HepG2 (cell line): ENCODE measurements at regions not wholly inside any gene's neighbourhood (a gene's known extent, or its start where the extent isn't known, plus 50 kb on each side); places are given as distances from the start of the nearest gene placed in this dataset.

Experiments used
- BRCA1 ChIP-seq: sonication (generic); formaldehyde crosslinking; IDR thresholded peaks from 2 replicates; pipeline ENCODE4 v1.4.0; 2020; ENCODE audit warnings: missing genetic modification reagents
- CEBPG ChIP-seq: IDR thresholded peaks from 2 replicates; pipeline ENCODE4 v1.6.1; 2016
- HOXA3 ChIP-seq: sonication (generic); formaldehyde crosslinking; IDR thresholded peaks from 2 replicates; pipeline ENCODE4 v1.5.0; 2020; ENCODE audit warnings: missing genetic modification reagents
- IRF2 ChIP-seq: IDR thresholded peaks from 2 replicates; pipeline ENCODE4 v1.6.1; 2018; ENCODE audit warnings: missing genetic modification reagents, missing compliant biosample characterization
- JDP2 ChIP-seq: sonication (generic); formaldehyde crosslinking; IDR thresholded peaks from 2 replicates; pipeline ENCODE4 v1.8.1; 2022; ENCODE audit warnings: missing genetic modification reagents, borderline replicate concordance
- MIER3 ChIP-seq: IDR thresholded peaks from 2 replicates; pipeline ENCODE4 v1.6.1; 2016; ENCODE audit warnings: missing compliant biosample characterization, borderline replicate concordance
- MLXIP ChIP-seq: sonication (generic); formaldehyde crosslinking; IDR thresholded peaks from 2 replicates; pipeline ENCODE4 v1.9.0; 2021; ENCODE audit warnings: missing genetic modification reagents, borderline replicate concordance
- MTF1 ChIP-seq: sonication (generic); formaldehyde crosslinking; IDR thresholded peaks from 2 replicates; pipeline ENCODE4 v1.5.0; 2020; ENCODE audit warnings: missing genetic modification reagents
- NFYC ChIP-seq: IDR thresholded peaks from 2 replicates; pipeline ENCODE4 v1.6.1; 2016; ENCODE audit warnings: missing genetic modification reagents, missing compliant biosample characterization
- SIX4 ChIP-seq: sonication (generic); formaldehyde crosslinking; IDR thresholded peaks from 2 replicates; pipeline ENCODE4 v1.4.0; 2020; ENCODE audit warnings: missing genetic modification reagents
- SNAPC2 ChIP-seq: sonication (generic); formaldehyde crosslinking; IDR thresholded peaks from 2 replicates; pipeline ENCODE4 v1.8.1; 2022; ENCODE audit warnings: mild to moderate bottlenecking, missing genetic modification reagents
- XBP1 ChIP-seq: sonication (generic); formaldehyde crosslinking; IDR thresholded peaks from 2 replicates; pipeline ENCODE4 v1.5.0; 2020; ENCODE audit warnings: missing genetic modification reagents
- ZBTB1 ChIP-seq: sonication (generic); formaldehyde crosslinking; IDR thresholded peaks from 2 replicates; pipeline ENCODE4 v1.4.0; 2020; ENCODE audit warnings: missing genetic modification reagents, borderline replicate concordance
- ZBTB39 ChIP-seq: sonication (generic); formaldehyde crosslinking; IDR thresholded peaks from 2 replicates; pipeline ENCODE4 v1.5.0; 2020; ENCODE audit warnings: missing genetic modification reagents
- ZBTB49 ChIP-seq: sonication (generic); formaldehyde crosslinking; IDR thresholded peaks from 2 replicates; pipeline ENCODE4 v1.4.0; 2020; ENCODE audit warnings: missing genetic modification reagents, borderline replicate concordance
- ZNF232 ChIP-seq: sonication (generic); formaldehyde crosslinking; IDR thresholded peaks from 2 replicates; pipeline ENCODE4 v1.4.0; 2020; ENCODE audit warnings: missing genetic modification reagents, borderline replicate concordance
- ZNF281 ChIP-seq: sonication (generic); formaldehyde crosslinking; IDR thresholded peaks from 2 replicates; pipeline ENCODE4 v1.4.0; 2020; ENCODE audit warnings: missing genetic modification reagents, borderline replicate concordance
- ZNF354B ChIP-seq: sonication (generic); formaldehyde crosslinking; IDR thresholded peaks from 2 replicates; pipeline ENCODE4 v1.8.0; 2022; ENCODE audit warnings: mild to moderate bottlenecking, missing genetic modification reagents
- ZNF530 ChIP-seq: sonication (generic); formaldehyde crosslinking; IDR thresholded peaks from 2 replicates; pipeline ENCODE4 v1.5.0; 2020; ENCODE audit warnings: low read depth, mild to moderate bottlenecking, missing genetic modification reagents
- ZNF766 ChIP-seq: sonication (generic); formaldehyde crosslinking; IDR thresholded peaks from 2 replicates; pipeline ENCODE4 v1.5.0; 2020; ENCODE audit warnings: missing genetic modification reagents, borderline replicate concordance

- TF ChIP-seq MLXIP (CRISPR knock-in tag) (peak; percentile 59; the same call in 1 of the 2 replicates), BRCA1 (peak; percentile 78; the same call in 1 of the 2 replicates), ZBTB1 (CRISPR knock-in tag) (peak; percentile 58; the same call in 1 of the 2 replicates), ZBTB39 (CRISPR knock-in tag) (no peak), ZNF232 (CRISPR knock-in tag) (peak; percentile 96), ZBTB49 (CRISPR knock-in tag) (peak; percentile 71; the same call in 1 of the 2 replicates), MTF1 (CRISPR knock-in tag) (peak; percentile 40; the same call in 1 of the 2 replicates), HOXA3 (CRISPR knock-in tag) (0 out of 2 replicates have a peak, but pooled peaks have one; percentile 20), CEBPG (CRISPR knock-in tag) (peak; percentile 63), IRF2 (CRISPR knock-in tag) (no peak), ZNF766 (peak; percentile 81; the same call in 1 of the 2 replicates), ZNF530 (CRISPR knock-in tag) (no peak), SIX4 (peak; percentile 77; the same call in 1 of the 2 replicates), NFYC (CRISPR knock-in tag) (peak; percentile 36; the same call in 1 of the 2 replicates), JDP2 (CRISPR knock-in tag) (no peak), MIER3 (CRISPR knock-in tag) (peak; percentile 83; the same call in 1 of the 2 replicates), ZNF281 (CRISPR knock-in tag) (peak; percentile 61; the same call in 1 of the 2 replicates), XBP1 (CRISPR knock-in tag) (peak; percentile 84; the same call in 1 of the 2 replicates), ZNF354B (CRISPR knock-in tag) (no peak), SNAPC2 (CRISPR knock-in tag) (peak; percentile 75; the same call in 1 of the 2 replicates)
Observed at GRCh38 chr16:56013962-56014552, 138.9 kb upstream of the CES5A start (continued).
